Panc1 (cell line): ENCODE measurements at regions not wholly inside any gene's neighbourhood (a gene's known extent, or its start where the extent isn't known, plus 50 kb on each side); places are given as distances from the start of the nearest gene placed in this dataset.

Experiments used
- ATAC-seq: fragments of 200-7000 bp; cut with Tn5 transposase; 2 replicates; pipeline ENCODE4 v1.9.1; 2020; ENCODE audit warnings: mild to moderate bottlenecking, moderate library complexity
- BruUV-seq: library from RNA; stranded (reverse); fragments of 400-500 nt; replicated peaks from 2 replicates; lab custom pipeline; 2021; lab: Mats Ljungman, UMichigan
- CTCF ChIA-PET: fragments of 300-600 bp; sonication (Branson Sonifier 250); formaldehyde crosslinking; loops from one replicate; lab custom pipeline; 2022; ENCODE audit warnings: antibody characterized with exemption; lab: Charles Lee
- POLR2A ChIA-PET: fragments of 300-600 bp; sonication (Branson Sonifier 250); formaldehyde crosslinking; loops from one replicate; lab custom pipeline; 2022; ENCODE audit warnings: antibody characterized with exemption; lab: Charles Lee
- DNase-seq: peaks from one replicate; pipeline ENCODE4 v3.0.0-alpha.2; 2010; ENCODE audit warnings: low read depth, low spot score
- H3K27ac ChIP-seq: 2 replicates; pipeline ENCODE4 v1.5.1; 2011; ENCODE audit warnings: mild to moderate bottlenecking, low read length, inconsistent platforms
- H3K27me3 ChIP-seq: fragments of 200-500 bp; sonication (Bioruptor generic); 2 replicates; pipeline ENCODE4 v1.6.0; 2014; ENCODE audit warnings: low read length, inconsistent platforms; ENCODE audit not compliant: control insufficient read depth, insufficient read depth
- H3K36me3 ChIP-seq: fragments of 200-500 bp; sonication (Bioruptor generic); 2 replicates; pipeline ENCODE4 v1.5.1; 2014; ENCODE audit warnings: inconsistent platforms, mild to moderate bottlenecking, low read length, moderate library complexity; ENCODE audit not compliant: control insufficient read depth, insufficient read depth
- H3K4me1 ChIP-seq: 2 replicates; pipeline ENCODE4 v1.5.1; 2011; ENCODE audit warnings: inconsistent platforms, mild to moderate bottlenecking, low read length, moderate library complexity; ENCODE audit not compliant: control insufficient read depth, insufficient read depth
- H3K4me3 ChIP-seq, 2 experiments: 2 replicates each; pipeline ENCODE4 v1.5.1; 2011 to 2012; ENCODE audit warnings: low read depth in 2 of 2, low read length in 2 of 2, mild to moderate bottlenecking in 2 of 2, inconsistent platforms in 1 of 2, moderate library complexity in 1 of 2
- H3K9me3 ChIP-seq: fragments of 200-500 bp; sonication (Bioruptor generic); 2 replicates; pipeline ENCODE4 v1.5.1; 2014; ENCODE audit warnings: low read depth, mild to moderate bottlenecking, inconsistent platforms, low read length, moderate library complexity; ENCODE audit not compliant: control insufficient read depth, insufficient read depth
- POLR2AphosphoS5 ChIP-seq: IDR thresholded peaks from 2 replicates; pipeline ENCODE4 v1.6.1; 2012; ENCODE audit warnings: mild to moderate bottlenecking, low read depth, low read length, moderate library complexity
- SIN3A ChIP-seq: IDR thresholded peaks from 2 replicates; pipeline ENCODE4 v1.6.1; 2012; ENCODE audit warnings: low read depth, mild to moderate bottlenecking, low read length, moderate library complexity, borderline replicate concordance; ENCODE audit not compliant: insufficient read depth
- TCF7L2 ChIP-seq: IDR thresholded peaks from 2 replicates; pipeline ENCODE4 v1.6.1; 2011; ENCODE audit warnings: mild to moderate bottlenecking, low read depth, low read length, inconsistent platforms
- in situ Hi-C: cut with HindIII; loops from 2 replicates; pipeline ENCODE4 v1.10.0; 2016; ENCODE audit warnings: low sequenced_read_pairs, low pct_unique_long_range_greater_than_20kb
- intact Hi-C: fragments of 100-400 bp; cut with micrococcal nuclease; formaldehyde crosslinking; loops from one replicate; pipeline ENCODE4 v1.10.0; 2022; ENCODE audit not compliant: unreplicated experiment
- TF ChIP-seq, protein P1 (sequence below): fragments of 450-650 bp; IDR thresholded peaks from 2 replicates; pipeline ENCODE4 v1.5.1; 2017; ENCODE audit warnings: mild to moderate bottlenecking
- TF ChIP-seq, protein P2 (sequence below), 2 experiments: IDR thresholded peaks; 2 replicates each; pipeline ENCODE4 v1.6.1; 2011 to 2012; ENCODE audit warnings: low read depth in 2 of 2, control low read depth in 1 of 2, low read length in 1 of 2, mild to moderate bottlenecking in 1 of 2, moderate library complexity in 1 of 2; ENCODE audit not compliant: insufficient read depth in 1 of 2

DNA sequence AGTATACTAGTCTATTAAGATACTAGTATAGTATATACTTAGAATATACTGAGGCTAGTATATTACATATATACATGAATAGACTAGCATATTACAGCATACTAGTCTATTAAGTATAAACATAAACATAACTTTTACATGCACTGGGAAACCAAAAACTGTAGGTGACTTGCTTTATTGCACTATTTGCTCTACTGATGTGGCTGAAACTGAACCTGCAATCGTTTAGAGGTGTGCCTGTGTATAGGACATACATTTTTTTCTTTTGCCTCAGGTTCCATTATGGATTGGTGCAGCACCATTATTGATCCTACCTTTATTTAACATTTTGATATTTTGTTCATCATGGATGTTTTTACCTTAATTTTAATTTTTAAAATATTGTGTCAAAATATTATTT lies 143.2 kb upstream of the RGS6 start:
- H3K36me3 ChIP-seq = no peaks in the 10 kb centered on the region
- TF ChIP-seq, protein P1, sequence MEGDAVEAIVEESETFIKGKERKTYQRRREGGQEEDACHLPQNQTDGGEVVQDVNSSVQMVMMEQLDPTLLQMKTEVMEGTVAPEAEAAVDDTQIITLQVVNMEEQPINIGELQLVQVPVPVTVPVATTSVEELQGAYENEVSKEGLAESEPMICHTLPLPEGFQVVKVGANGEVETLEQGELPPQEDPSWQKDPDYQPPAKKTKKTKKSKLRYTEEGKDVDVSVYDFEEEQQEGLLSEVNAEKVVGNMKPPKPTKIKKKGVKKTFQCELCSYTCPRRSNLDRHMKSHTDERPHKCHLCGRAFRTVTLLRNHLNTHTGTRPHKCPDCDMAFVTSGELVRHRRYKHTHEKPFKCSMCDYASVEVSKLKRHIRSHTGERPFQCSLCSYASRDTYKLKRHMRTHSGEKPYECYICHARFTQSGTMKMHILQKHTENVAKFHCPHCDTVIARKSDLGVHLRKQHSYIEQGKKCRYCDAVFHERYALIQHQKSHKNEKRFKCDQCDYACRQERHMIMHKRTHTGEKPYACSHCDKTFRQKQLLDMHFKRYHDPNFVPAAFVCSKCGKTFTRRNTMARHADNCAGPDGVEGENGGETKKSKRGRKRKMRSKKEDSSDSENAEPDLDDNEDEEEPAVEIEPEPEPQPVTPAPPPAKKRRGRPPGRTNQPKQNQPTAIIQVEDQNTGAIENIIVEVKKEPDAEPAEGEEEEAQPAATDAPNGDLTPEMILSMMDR = no peak
- TF ChIP-seq TCF7L2 = no peak
- TF ChIP-seq, protein P2, sequence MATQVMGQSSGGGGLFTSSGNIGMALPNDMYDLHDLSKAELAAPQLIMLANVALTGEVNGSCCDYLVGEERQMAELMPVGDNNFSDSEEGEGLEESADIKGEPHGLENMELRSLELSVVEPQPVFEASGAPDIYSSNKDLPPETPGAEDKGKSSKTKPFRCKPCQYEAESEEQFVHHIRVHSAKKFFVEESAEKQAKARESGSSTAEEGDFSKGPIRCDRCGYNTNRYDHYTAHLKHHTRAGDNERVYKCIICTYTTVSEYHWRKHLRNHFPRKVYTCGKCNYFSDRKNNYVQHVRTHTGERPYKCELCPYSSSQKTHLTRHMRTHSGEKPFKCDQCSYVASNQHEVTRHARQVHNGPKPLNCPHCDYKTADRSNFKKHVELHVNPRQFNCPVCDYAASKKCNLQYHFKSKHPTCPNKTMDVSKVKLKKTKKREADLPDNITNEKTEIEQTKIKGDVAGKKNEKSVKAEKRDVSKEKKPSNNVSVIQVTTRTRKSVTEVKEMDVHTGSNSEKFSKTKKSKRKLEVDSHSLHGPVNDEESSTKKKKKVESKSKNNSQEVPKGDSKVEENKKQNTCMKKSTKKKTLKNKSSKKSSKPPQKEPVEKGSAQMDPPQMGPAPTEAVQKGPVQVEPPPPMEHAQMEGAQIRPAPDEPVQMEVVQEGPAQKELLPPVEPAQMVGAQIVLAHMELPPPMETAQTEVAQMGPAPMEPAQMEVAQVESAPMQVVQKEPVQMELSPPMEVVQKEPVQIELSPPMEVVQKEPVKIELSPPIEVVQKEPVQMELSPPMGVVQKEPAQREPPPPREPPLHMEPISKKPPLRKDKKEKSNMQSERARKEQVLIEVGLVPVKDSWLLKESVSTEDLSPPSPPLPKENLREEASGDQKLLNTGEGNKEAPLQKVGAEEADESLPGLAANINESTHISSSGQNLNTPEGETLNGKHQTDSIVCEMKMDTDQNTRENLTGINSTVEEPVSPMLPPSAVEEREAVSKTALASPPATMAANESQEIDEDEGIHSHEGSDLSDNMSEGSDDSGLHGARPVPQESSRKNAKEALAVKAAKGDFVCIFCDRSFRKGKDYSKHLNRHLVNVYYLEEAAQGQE (IDR thresholded peaks at IDR 0.05; ENCODE audit: insufficient read depth in 1 of 2, low read depth in 2 of 2, low read length in 1 of 2) = no peak
- TF ChIP-seq SIN3A = no peak
- no peak for TF ChIP-seq POLR2AphosphoS5
- no peak overlapping the region for H3K27ac ChIP-seq
- in situ Hi-C loops = no loop called here
- H3K27me3 ChIP-seq = no peaks in the 10 kb centered on the region
- H3K4me1 ChIP-seq = no peaks in the 10 kb centered on the region
- H3K4me3 ChIP-seq = no peak overlapping the region
- ATAC-seq (no peak), DNase-seq (no peak)
- CTCF ChIA-PET = no interaction called here
- no TSS peak for BruUV-seq
- H3K9me3 ChIP-seq = no peaks in the 10 kb centered on the region
- POLR2A ChIA-PET = no interaction called here
- intact Hi-C loops = no loop called here

DNA sequence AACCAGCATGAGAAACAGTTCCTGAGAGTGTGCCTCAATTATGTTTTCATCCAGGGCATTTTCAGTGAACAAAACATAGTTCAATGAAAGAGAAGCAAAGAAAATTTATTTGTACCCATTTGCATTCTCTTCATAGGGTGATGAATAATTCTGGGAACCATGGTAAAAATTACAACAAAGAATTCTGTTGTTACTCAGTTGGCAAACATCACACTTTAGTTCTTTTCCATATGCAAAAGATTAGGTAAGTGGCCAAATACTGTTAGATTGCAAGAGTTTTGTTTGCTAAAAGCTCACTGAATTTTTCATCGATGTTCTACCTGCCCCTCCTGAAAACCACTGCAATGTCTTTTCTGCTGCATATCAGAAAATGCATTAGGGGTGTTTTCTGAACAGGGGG lies 132.4 kb upstream of the RGS6 start:
- ATAC-seq (no peak), DNase-seq (no peak)
- in situ Hi-C loops (no loop called here), intact Hi-C loops (no loop called here)
- Histone ChIP-seq H3K4me1 (no peaks in the 10 kb centered on the region), H3K27ac (no peak overlapping the region), H3K4me3 (no peak overlapping the region), H3K27me3 (no peaks in the 10 kb centered on the region), H3K9me3 (no peaks in the 10 kb centered on the region), H3K36me3 (no peaks in the 10 kb centered on the region)
- no peak for TF ChIP-seq POLR2AphosphoS5
- TF ChIP-seq, protein P2 (IDR thresholded peaks at IDR 0.05; ENCODE audit: insufficient read depth in 1 of 2, low read depth in 2 of 2, low read length in 1 of 2) = no peak
- TF ChIP-seq TCF7L2 = no peak
- TF ChIP-seq SIN3A = no peak
- TF ChIP-seq, protein P1 = no peak
- POLR2A ChIA-PET = no interaction called here
- no TSS peak for BruUV-seq
- CTCF ChIA-PET = no interaction called here
